RWPE1 (cell line): ENCODE measurements at regions not wholly inside any gene's neighbourhood (a gene's known extent, or its start where the extent isn't known, plus 50 kb on each side); places are given as distances from the start of the nearest gene placed in this dataset.

Experiments
- CTCF ChIA-PET: fragments of 350-600 bp; sonication (Branson Sonifier 250); formaldehyde crosslinking; extraction: SDS; loops from one replicate; lab custom pipeline; 2021; lab: Yijun Ruan, JAX
- POLR2A ChIA-PET: fragments of 400-600 bp; formaldehyde crosslinking; extraction: SDS; loops from one replicate; lab custom pipeline; 2020; ENCODE audit warnings: antibody characterized with exemption; ENCODE audit not compliant: low non-redundant PET; lab: Yijun Ruan, JAX
- DNase-seq: peaks from one replicate; pipeline ENCODE4 v3.0.0; 2012; ENCODE audit warnings: low spot score
- H3K27ac ChIP-seq: fragments of 450-650 bp; 2 replicates; pipeline ENCODE4 v1.5.1; 2017
- CTCF ChIP-seq: fragments of 450-650 bp; conservative IDR thresholded peaks from 2 replicates; pipeline ENCODE4 v1.5.1; 2017; ENCODE audit warnings: low read depth, mild to moderate bottlenecking

GRCh38 chr5:5077236-5077635 lies 62.9 kb upstream of the ADAMTS16 start:
- ChIA-PET POLR2A (no interaction called here), CTCF (no interaction called here)
- TF ChIP-seq CTCF: no peak
- no peak for DNase-seq
- H3K27ac ChIP-seq: no peak overlapping the region

- POLR2A ChIA-PET: no interaction called here
Observed at GRCh38 chr5:5078009-5078897, 61.9 kb upstream of the ADAMTS16 start.

DNA sequence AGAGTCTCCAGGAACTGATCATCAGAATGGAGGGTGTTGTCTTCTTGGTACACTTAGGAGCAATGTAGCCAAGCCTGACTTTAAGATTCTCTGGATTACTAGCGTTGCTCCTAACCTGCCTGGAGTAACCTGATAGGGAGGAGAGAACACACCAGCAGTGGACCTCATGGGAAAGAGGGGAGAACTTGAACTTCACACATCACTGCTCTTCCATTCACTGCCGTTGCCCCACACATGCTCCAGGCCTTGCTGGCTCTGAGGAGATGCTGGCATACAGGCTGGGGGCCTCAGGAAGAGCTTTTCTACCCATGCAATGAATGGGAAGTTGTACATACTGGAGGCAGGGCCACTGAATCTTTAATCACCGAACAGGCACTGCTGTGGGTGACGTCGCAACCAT lies 60.3 kb upstream of the ADAMTS16 start:
- no peak overlapping the region for H3K27ac ChIP-seq
- ChIA-PET POLR2A (no interaction called here), CTCF (no interaction called here)
- DNase-seq: no peak
- no peak for TF ChIP-seq CTCF

More at GRCh38 chr5:5078009-5078897, 61.9 kb upstream of the ADAMTS16 start:
- H3K27ac ChIP-seq: no peak overlapping the region
- CTCF ChIA-PET: no interaction called here
- TF ChIP-seq CTCF: no peak
- DNase-seq: no peak

DNA sequence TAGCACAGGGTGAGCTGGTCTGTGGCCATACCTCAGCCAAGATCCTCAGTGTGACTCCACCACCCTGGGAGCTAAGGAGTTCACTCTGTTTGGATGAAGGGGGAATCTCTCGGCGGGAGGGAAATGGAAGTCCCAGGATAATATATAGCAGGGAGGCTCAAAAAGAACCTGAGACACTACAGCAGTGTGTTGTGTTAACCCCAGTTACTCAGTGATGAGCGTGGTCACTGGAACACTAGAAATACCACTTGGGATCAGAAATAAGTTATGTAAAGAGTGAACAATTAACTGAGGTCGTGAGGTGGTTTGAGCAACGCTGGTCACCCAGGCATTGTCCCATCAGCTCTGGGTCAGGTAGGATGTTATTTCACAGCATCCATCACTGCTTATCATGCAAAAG lies 59.3 kb upstream of the ADAMTS16 start:
- H3K27ac ChIP-seq: no peak overlapping the region
- DNase-seq: no peak
- ChIA-PET POLR2A (no interaction called here), CTCF (interaction anchor here (0.6 kb wide), 1 partner anchor 14 kb away, joined by 3 read pairs; no protein-coding TSS in a partner anchor)
- TF ChIP-seq CTCF: no peak

DNA sequence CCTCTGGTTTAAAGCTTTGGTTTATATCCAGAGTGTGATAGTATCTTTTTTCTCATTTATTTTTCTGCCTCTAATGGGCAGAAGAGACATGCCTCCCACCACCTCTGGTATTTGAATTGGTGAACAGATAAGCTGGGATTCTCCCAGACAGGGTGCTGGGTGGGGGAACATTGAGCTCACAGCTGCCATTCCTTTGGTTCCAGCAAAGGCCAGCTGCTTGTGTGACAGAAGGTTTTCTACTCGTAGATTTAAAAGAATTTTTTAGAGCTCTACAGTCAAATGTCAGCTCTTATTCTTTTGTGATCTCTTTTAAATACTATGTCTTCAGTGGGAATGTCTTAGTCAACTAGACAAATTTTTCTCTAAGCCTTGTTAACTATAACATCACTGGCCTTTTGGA lies 54.7 kb upstream of the ADAMTS16 start:
- TF ChIP-seq CTCF: no peak
- POLR2A ChIA-PET: no interaction called here
- no peak for DNase-seq
- no peak overlapping the region for H3K27ac ChIP-seq
- CTCF ChIA-PET: no interaction called here

DNA sequence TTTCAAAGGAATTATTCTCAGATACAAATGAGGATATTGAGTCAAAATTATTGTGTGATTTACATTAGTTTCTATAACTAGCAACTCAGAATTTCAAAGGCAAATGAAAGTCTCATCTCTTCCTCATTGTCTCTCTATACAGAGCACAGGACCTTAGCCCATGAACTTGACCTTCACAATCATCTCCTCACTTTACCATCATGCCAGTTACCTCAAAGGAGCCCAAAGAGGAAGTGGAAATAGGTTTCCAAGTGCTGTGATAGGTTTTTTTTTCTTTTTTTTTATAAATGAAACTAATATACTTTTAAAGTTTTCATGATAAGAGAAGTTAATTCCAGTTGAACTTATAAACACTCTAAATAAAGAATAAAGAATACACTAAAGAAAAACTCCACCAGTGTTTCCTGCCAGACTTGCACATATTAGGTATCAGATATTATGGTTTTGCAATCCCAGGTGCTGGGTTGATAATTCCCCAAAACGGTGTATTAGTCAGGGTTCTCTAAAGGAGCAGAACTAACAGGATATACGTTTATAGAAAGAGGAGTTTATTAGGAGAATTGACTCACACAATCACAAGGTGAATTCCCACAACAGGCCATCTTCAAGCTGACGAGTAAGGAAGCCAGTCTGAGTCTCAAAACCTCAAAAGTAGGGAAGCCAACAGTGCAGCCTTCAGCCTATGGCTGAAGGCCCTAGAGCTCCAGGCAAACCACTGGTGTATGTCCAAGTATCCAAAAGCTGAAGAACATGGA lies 50.1 kb upstream of the ADAMTS16 start:
- CTCF ChIA-PET: no interaction called here
- POLR2A ChIA-PET: no interaction called here
- TF ChIP-seq CTCF: no peak
- no peak for DNase-seq
- no peak overlapping the region for H3K27ac ChIP-seq
